ENCODE measurements at regions not wholly inside any gene's neighbourhood (a gene's known extent, or its start where the extent isn't known, plus 50 kb on each side); places are given as distances from the start of the nearest gene placed in this dataset.
"Not testable (repeated sequence)": the region's sequence is repeated elsewhere in the genome, so short reads cannot be mapped to it uniquely, and the experiment has no call there.

GRCh38 chr12:84159260-84159659 is 753.3 kb downstream of the SLC6A15 start:
- no peak for TF ChIP-seq CTCF (IDR thresholded peaks at IDR 0.05; ENCODE audit: low read length, missing control alignments)
- no peak overlapping the region for H3K4me3 ChIP-seq (replicated peaks; ENCODE audit: low read depth, low read length)
- DNase-seq (ENCODE audit: low read depth), result no peak

DNA sequence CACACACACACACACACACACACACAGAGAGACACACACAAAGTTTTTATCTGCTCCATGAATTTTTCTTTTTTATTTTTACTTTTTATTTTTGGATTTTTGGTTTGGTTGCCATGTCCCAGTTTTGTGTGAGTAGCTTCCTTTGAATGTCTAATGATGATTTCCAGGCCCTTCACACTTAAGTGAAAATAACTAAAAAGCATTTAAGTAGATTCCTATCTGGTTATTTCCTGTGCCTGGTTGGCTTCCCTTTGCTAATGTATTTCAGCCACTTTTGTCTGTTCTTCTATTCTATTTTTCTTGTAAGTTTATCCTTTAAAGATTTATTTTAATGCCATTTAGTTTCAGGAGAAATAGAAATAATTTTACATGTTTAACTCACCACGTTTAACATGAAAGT is 755.4 kb downstream of the SLC6A15 start:
- no peak overlapping the region for H3K4me3 ChIP-seq (replicated peaks; ENCODE audit: low read depth, low read length)
- no peak for TF ChIP-seq CTCF (IDR thresholded peaks at IDR 0.05; ENCODE audit: low read length, missing control alignments)
- no peak for DNase-seq (ENCODE audit: low read depth)

DNA sequence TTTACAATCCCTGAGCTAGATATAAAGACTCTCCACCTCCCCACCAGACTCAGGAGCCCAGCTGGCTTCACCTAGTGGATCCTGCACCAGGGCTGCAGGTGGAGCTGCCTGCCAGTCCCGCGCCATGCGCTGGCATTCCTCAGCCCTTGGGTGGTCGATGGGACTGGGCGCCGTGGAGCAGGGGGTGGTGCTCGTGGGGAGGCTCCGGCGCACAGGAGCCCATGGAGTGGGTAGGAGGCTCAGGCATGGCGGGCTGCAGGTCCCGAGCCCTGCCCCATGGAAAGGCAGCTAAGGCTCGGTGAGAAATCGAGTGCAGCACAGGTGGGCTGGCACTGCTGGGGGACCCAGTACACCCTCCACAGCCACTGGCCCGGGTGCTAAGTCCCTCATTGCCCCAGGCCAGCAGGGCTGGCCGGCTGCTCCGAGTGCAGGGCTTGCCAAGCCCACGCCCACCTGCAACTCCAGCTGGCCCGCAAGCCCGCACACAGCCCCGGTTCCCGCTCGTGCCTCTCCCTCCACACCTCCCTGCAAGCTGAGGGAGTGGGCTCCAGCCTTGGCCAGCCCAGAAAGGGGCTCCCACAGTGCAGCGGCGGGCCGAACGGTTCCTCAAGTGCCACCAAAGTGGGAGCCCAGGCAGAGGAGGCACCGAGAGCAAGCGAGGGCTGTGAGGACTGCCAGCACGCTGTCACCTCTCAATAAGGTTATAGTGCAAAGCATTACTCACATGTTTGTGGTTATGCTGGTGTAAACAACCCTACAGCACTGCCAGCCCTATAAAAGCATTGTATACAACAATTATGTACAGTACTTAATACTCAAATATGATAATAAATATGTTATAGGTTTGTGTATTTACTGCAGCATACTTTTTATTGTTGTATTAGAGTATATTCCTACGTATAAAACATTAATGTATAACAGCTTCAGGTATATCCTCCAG is 757.3 kb downstream of the SLC6A15 start:
- DNase-seq (ENCODE audit: low read depth); H3K4me3 ChIP-seq (replicated peaks; ENCODE audit: low read depth, low read length): not testable (repeated sequence)

DNA sequence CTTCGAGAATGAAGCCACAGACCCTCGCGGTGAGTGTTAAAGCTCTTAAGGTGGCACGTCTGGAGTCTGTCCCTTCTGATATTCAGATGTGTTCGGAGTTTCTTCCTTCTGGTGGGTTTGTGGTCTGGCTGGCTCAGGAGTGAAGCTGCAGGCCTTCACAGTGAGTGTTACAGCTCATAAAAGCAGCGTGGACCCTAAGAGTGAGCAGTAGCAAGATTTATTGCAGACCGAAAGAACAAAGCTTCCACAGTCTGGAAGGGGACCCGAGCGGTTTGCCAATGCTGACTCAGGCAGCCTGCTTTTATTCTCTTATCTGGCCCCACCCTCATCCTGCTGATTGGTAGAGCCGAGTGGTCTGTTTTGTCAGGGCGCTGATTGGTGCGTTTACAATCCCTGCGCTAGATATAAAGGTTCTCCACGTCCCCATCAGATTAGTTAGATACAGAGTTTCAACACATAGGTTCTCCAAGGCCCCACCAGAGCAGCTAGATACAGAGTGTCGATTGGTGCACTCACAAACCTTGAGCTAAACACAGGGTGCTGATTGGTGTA is 758.1 kb downstream of the SLC6A15 start:
- DNase-seq (ENCODE audit: low read depth); H3K4me3 ChIP-seq (replicated peaks; ENCODE audit: low read depth, low read length): not testable (repeated sequence)

DNA sequence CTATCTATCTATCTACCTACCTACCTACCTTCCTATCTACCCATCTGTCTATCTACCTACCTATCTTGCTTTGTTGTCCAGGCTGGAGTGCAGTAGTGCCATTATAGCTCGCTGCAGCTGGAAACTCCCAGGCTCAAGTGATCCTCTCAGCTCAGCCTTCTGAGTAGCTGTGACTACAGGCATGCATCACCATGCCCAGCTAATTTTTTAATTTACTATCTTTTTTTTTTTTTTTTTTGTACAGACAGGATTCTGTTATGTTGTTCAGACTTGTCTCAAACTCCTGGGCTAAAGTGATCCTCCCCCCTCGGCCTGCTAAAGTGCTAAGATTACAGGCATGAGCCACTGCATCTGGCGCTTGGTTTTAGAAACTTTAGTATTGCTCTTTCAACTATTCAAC is 762.4 kb downstream of the SLC6A15 start:
- no peak for TF ChIP-seq CTCF (IDR thresholded peaks at IDR 0.05; ENCODE audit: low read length, missing control alignments)
- no peak for DNase-seq (ENCODE audit: low read depth)
- H3K4me3 ChIP-seq (replicated peaks; ENCODE audit: low read depth, low read length), result no peak overlapping the region

GRCh38 chr12:84148335-84148734 is 764.3 kb downstream of the SLC6A15 start:
- TF ChIP-seq CTCF (IDR thresholded peaks at IDR 0.05; ENCODE audit: low read length, missing control alignments), result no peak
- no peak overlapping the region for H3K4me3 ChIP-seq (replicated peaks; ENCODE audit: low read depth, low read length)
- no peak for DNase-seq (ENCODE audit: low read depth)

- DNase-seq (ENCODE audit: low read depth), result peak; percentile 38
- no peak overlapping the region for H3K4me3 ChIP-seq (replicated peaks; ENCODE audit: low read depth, low read length)
- TF ChIP-seq CTCF (IDR thresholded peaks at IDR 0.05; ENCODE audit: low read length, missing control alignments), result no peak
Observed at GRCh38 chr12:84136862-84137367, 775.7 kb downstream of the SLC6A15 start.
